IgD-negative memory B cell (primary cell): ENCODE measurements at regions not wholly inside any gene's neighbourhood (a gene's known extent, or its start where the extent isn't known, plus 50 kb on each side); places are given as distances from the start of the nearest gene placed in this dataset.
A peak's percentile ranks its signal among the peaks of the same experiment; 100 is the strongest.
"Not testable (repeated sequence)": the region's sequence is repeated elsewhere in the genome, so short reads cannot be mapped to it uniquely, and the experiment has no call there.

Source experiments
- H3K27ac Mint-ChIP-seq, 3 donors: one replicate each; pipeline ENCODE4 v1.8.0; 2020 to 2022; ENCODE audit warnings: mild to moderate bottlenecking in 3 of 3, mixed read lengths in 3 of 3, moderate library complexity in 1 of 3
- H3K27me3 Mint-ChIP-seq: one replicate; pipeline ENCODE4 v1.8.0; 2021; ENCODE audit warnings: mixed read lengths
- H3K36me3 Mint-ChIP-seq: one replicate; pipeline ENCODE4 v1.8.0; 2020; ENCODE audit warnings: mild to moderate bottlenecking, mixed read lengths
- H3K4me1 Mint-ChIP-seq, 3 donors: one replicate each; pipeline ENCODE4 v1.8.0; 2020 to 2022; ENCODE audit warnings: mixed read lengths in 3 of 3, mild to moderate bottlenecking in 1 of 3
- H3K4me3 Mint-ChIP-seq, 4 donors: one replicate each; pipeline ENCODE4 v1.8.0; 2020 to 2022; ENCODE audit warnings: mild to moderate bottlenecking in 4 of 4, mixed read lengths in 4 of 4, moderate library complexity in 3 of 4
- H3K9me3 Mint-ChIP-seq, 3 donors: one replicate each; pipeline ENCODE4 v1.8.0; 2020 to 2021; ENCODE audit warnings: mixed read lengths in 3 of 3, mild to moderate bottlenecking in 1 of 3

GRCh38 chr5:5751987-5752386 is 329.5 kb downstream of the ICE1 start:
- Mint-ChIP-seq H3K27ac (peak overlapping the region; percentile 81 to 93 (median 86)), H3K4me1 (peaks cover 42 to 65% (median 62%) of the 10 kb centered on the region in 3 donors), H3K4me3 (peak overlapping the region; percentile 65 to 91 (median 81)), H3K36me3 (no peaks in the 10 kb centered on the region), H3K9me3 (no peaks in the 10 kb centered on the region), H3K27me3 (no peaks in the 10 kb centered on the region)

DNA sequence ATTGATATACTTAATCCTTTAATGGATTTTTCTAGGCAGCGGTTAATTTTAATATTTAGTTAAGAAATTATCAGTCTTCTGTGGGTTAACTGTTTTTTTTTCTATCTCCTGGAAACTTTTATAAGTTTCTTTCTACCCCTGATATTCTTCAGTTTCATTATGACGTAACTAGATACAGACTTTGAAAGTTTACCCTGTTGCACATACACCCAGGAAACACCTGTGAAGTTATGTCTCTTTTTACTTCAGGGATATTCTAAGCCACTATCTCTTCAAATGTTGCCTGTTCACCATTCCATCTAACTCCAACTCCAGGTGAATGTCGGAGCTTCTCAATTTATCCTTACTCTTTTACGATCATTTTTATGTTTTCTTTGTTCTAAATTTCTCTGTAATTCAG is 329.0 kb downstream of the ICE1 start:
- no peaks in the 10 kb centered on the region for H3K27me3 Mint-ChIP-seq
- H3K9me3 Mint-ChIP-seq = no peaks in the 10 kb centered on the region
- peaks cover 2% of the 10 kb centered on the region for H3K36me3 Mint-ChIP-seq
- H3K27ac Mint-ChIP-seq = peak overlapping the region; percentile 81 to 93 (median 86)
- peak overlapping the region; percentile 65 to 91 (median 80) for H3K4me3 Mint-ChIP-seq
- H3K4me1 Mint-ChIP-seq = peaks cover 40 to 60% (median 59%) of the 10 kb centered on the region in 3 donors

- Mint-ChIP-seq H3K36me3 (peaks cover 2% of the 10 kb centered on the region), H3K27me3 (no peaks in the 10 kb centered on the region), H3K4me3 (peak overlapping the region in 1 of 4 donors; percentile 83), H3K9me3 (peaks cover 6 to 16% (median 13%) of the 10 kb centered on the region in 3 donors), H3K4me1 (peaks cover 40 to 41% (median 40%) of the 10 kb centered on the region in 3 donors), H3K27ac (peak overlapping the region in 1 of 3 donors; percentile 14)
Measured at GRCh38 chr5:5741418-5741817, 318.9 kb downstream of the ICE1 start.

DNA sequence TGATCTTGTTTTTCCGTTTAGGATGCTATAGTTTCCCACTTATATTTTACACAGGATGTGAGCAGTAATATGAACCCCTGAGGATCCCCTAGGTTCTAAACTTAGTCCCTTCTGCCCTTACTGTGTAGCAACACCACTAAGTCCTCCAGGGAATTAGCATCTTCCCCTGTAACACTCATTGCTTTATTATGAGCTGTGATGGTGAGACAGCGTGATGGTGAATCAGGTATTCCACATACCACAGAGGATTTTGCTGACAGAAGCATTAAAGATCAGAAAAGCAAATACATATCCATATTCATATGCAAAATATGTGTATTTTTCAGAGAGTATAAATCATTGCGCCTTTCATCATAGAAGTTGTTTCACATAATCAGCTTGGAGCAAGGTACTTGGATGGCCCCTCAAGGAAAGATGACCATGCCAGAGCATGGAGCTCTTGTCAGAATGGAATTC is 317.0 kb downstream of the ICE1 start:
- H3K27me3 Mint-ChIP-seq = no peaks in the 10 kb centered on the region
- H3K36me3 Mint-ChIP-seq = peaks cover 2% of the 10 kb centered on the region
- peak overlapping the region; percentile 8 to 75 (median 20) for H3K27ac Mint-ChIP-seq
- peaks cover 4 to 6% (median 5%) of the 10 kb centered on the region in 3 donors for H3K9me3 Mint-ChIP-seq
- peaks cover 49 to 51% (median 51%) of the 10 kb centered on the region in 3 donors for H3K4me1 Mint-ChIP-seq
- peak overlapping the region in 3 of 4 donors; percentile 58 to 91 (median 75) for H3K4me3 Mint-ChIP-seq

DNA sequence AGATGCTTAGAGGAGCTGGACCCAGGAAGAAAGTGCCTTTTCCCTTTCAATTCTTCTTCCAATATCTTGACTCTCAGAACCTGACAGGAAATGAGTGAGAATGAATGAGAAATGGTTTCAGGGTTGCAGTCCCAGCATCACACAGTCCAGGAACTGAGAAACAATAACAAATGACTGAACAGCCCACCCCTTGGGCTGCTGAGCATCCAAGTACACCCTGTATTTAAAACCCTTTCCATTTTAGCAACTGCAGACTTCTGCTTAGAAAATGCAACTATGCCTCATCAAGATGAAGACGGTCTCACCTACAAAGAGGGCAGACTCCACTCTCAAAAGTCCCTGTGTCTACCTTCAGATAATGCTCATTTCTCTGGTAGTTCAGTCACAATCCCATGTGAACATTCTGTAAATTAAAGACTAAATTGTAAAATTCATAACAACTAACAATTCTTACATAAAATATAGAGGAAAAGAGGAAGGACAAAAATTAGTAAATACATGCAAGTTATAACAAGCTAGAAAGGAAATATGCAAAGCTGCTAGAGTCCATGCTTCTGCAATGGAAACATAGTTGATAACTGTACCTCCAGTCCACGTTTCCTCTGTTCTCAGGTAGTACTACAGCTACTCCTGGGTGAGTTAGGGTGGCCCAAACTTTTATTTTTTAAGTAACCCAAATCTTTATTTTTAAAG is 316.5 kb downstream of the ICE1 start:
- peaks cover 50 to 51% (median 51%) of the 10 kb centered on the region in 3 donors for H3K4me1 Mint-ChIP-seq

GRCh38 chr5:5736007-5736406 is 313.5 kb downstream of the ICE1 start:
- H3K9me3 Mint-ChIP-seq = peaks cover 0 to 4% (median 0%) of the 10 kb centered on the region in 3 donors
- peak overlapping the region in 2 of 4 donors; percentile 0 to 12 for H3K4me3 Mint-ChIP-seq

More for the DNA sequence above, 316.5 kb downstream of the ICE1 start:
- peak overlapping the region in 3 of 4 donors; percentile 58 to 91 (median 76) for H3K4me3 Mint-ChIP-seq
- H3K27me3 Mint-ChIP-seq = no peaks in the 10 kb centered on the region
- peaks cover 2% of the 10 kb centered on the region for H3K36me3 Mint-ChIP-seq
- H3K9me3 Mint-ChIP-seq = peaks cover 2 to 6% (median 4%) of the 10 kb centered on the region in 3 donors
- peak overlapping the region; percentile 8 to 75 (median 25) for H3K27ac Mint-ChIP-seq

DNA sequence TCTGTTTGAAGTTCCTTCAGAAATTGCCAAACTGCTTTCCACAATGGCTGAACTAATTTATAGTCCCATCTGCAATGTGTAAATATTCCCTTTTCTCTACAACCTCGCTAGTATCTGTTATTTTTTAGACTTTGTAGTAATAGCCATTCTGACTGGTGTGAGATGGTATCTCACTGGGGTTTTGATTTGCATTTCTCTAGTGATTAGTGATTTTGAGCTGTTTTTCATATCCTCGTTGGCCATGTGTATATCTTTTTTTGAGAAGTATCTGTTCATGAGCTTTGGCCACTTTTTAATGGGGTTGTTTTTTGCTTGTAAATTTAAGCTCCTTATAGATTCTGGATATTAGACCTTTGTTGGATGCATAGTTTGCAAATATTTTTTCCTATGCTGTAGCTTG is 310.6 kb downstream of the ICE1 start:
- not testable (repeated sequence) for H3K27me3 Mint-ChIP-seq, H3K27ac Mint-ChIP-seq, H3K9me3 Mint-ChIP-seq, H3K36me3 Mint-ChIP-seq
- H3K4me1 Mint-ChIP-seq = peaks cover 25 to 30% (median 25%) of the 10 kb centered on the region in 3 donors
- H3K4me3 Mint-ChIP-seq = peak overlapping the region in 1 of 4 donors; percentile 11

More at GRCh38 chr5:5736007-5736406, 313.5 kb downstream of the ICE1 start:
- H3K27me3 Mint-ChIP-seq = no peaks in the 10 kb centered on the region
- H3K4me1 Mint-ChIP-seq = peaks cover 45 to 49% (median 47%) of the 10 kb centered on the region in 3 donors
- H3K36me3 Mint-ChIP-seq = peaks cover 3% of the 10 kb centered on the region
- H3K27ac Mint-ChIP-seq = peak overlapping the region in 2 of 3 donors; percentile 9 to 18

- no peaks in the 10 kb centered on the region for H3K27me3 Mint-ChIP-seq
- H3K4me1 Mint-ChIP-seq = peaks cover 7 to 24% (median 12%) of the 10 kb centered on the region in 3 donors
- H3K9me3 Mint-ChIP-seq = peaks cover 0 to 2% (median 0%) of the 10 kb centered on the region in 3 donors
- H3K4me3 Mint-ChIP-seq = no peak overlapping the region
- H3K36me3 Mint-ChIP-seq = no peaks in the 10 kb centered on the region
- H3K27ac Mint-ChIP-seq = no peak overlapping the region
Measured at GRCh38 chr5:5726401-5726800, 303.9 kb downstream of the ICE1 start.

GRCh38 chr5:5721881-5722280 is 299.4 kb downstream of the ICE1 start:
- Mint-ChIP-seq H3K36me3 (no peaks in the 10 kb centered on the region), H3K4me3 (no peak overlapping the region), H3K4me1 (peaks cover 7 to 19% (median 12%) of the 10 kb centered on the region in 3 donors), H3K9me3 (peaks cover 0 to 2% (median 0%) of the 10 kb centered on the region in 3 donors), H3K27ac (no peak overlapping the region), H3K27me3 (no peaks in the 10 kb centered on the region)

GRCh38 chr5:5719292-5719691 is 296.8 kb downstream of the ICE1 start:
- Mint-ChIP-seq H3K27ac (no peak overlapping the region), H3K27me3 (peaks cover 2% of the 10 kb centered on the region), H3K4me1 (peaks cover 0 to 5% (median 4%) of the 10 kb centered on the region in 3 donors), H3K4me3 (no peak overlapping the region), H3K36me3 (no peaks in the 10 kb centered on the region), H3K9me3 (no peaks in the 10 kb centered on the region)

GRCh38 chr5:5716665-5717064 is 294.2 kb downstream of the ICE1 start:
- H3K27ac Mint-ChIP-seq = no peak overlapping the region
- H3K4me1 Mint-ChIP-seq = peaks cover 0 to 1% (median 0%) of the 10 kb centered on the region in 3 donors
- H3K27me3 Mint-ChIP-seq = peaks cover 2% of the 10 kb centered on the region
- H3K36me3 Mint-ChIP-seq = no peaks in the 10 kb centered on the region
- H3K9me3 Mint-ChIP-seq = no peaks in the 10 kb centered on the region
- H3K4me3 Mint-ChIP-seq = no peak overlapping the region

GRCh38 chr5:5711592-5711991 is 289.1 kb downstream of the ICE1 start:
- Mint-ChIP-seq H3K9me3 (peaks cover 0 to 3% (median 0%) of the 10 kb centered on the region in 3 donors), H3K36me3 (no peaks in the 10 kb centered on the region), H3K4me3 (no peak overlapping the region)

DNA sequence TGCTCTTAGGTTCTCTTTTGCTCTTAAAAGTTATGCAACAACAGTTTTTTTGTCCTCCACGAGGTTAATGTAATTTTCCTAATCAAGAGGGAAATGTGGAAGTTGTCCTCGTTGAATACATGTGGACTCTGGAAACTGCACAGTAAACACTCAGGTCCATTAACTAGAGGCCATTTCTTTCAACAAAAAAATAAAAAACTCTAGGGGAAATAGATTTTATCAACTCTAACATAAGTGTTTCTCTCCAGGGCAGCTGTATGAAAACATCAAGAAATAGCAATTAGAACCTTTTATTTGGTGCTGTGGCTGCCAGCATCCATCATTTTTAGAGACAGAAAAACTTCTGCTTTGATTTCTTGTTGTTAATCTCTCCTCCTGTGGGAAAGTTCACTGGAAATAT is 288.6 kb downstream of the ICE1 start:
- Mint-ChIP-seq H3K27ac (no peak overlapping the region), H3K4me1 (peaks cover 2 to 10% (median 8%) of the 10 kb centered on the region in 3 donors), H3K36me3 (no peaks in the 10 kb centered on the region), H3K4me3 (no peak overlapping the region), H3K9me3 (peaks cover 0 to 3% (median 0%) of the 10 kb centered on the region in 3 donors), H3K27me3 (peaks cover 2% of the 10 kb centered on the region)

More at GRCh38 chr5:5711592-5711991, 289.1 kb downstream of the ICE1 start:
- Mint-ChIP-seq H3K27me3 (peaks cover 2% of the 10 kb centered on the region), H3K27ac (no peak overlapping the region), H3K4me1 (peaks cover 4 to 10% (median 8%) of the 10 kb centered on the region in 3 donors)

DNA sequence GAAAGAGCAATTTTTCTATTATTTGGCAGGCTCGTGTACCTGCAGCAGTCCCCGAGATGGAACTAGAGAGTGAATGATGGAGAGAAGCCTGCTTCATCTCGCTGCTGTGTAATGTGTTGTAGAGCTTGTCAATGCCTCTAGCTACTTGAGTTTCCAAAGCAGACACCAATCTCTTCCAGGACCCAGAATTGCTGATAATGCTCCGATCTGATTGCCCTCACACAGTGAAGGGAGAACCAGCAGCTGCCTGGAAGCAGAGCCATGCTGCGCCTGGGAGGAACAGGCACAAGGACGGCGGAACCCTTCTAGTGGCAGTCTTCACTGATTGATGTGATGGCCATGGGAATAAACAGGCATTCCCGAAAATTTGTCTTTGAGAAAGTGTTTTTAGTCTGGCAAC is 288.0 kb downstream of the ICE1 start:
- peaks cover 2 to 10% (median 8%) of the 10 kb centered on the region in 3 donors for H3K4me1 Mint-ChIP-seq
- no peak overlapping the region for H3K27ac Mint-ChIP-seq
- peak overlapping the region in 1 of 4 donors; percentile 12 for H3K4me3 Mint-ChIP-seq
- H3K36me3 Mint-ChIP-seq = no peaks in the 10 kb centered on the region
- peaks cover 0 to 3% (median 0%) of the 10 kb centered on the region in 3 donors for H3K9me3 Mint-ChIP-seq
- H3K27me3 Mint-ChIP-seq = peaks cover 2% of the 10 kb centered on the region

DNA sequence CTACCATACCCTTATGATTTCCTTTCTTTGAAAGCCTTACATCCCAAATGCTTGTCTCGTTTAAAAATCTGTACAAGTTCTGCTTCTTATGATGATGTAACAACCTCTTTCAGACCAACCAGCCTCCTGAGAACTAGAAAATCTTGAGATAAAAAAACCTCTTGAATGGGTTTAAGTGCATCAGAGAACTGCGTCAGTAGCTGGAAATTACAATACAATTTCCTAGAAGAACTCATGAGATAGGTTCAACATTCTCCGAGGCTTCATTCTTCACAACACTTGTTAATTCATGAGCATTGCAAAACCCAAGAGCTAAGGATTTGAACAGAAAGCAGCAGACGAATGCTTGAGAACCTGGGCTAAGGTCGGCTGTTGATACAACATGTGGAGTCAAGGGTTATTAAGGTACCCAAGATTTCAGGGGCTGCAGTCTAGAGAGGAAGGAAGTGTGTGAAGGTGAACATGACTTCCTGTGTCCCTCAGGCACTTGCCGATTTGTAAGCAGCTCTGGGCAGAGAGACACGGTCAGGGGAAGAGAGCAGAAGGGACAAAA is 286.0 kb downstream of the ICE1 start:
- Mint-ChIP-seq H3K4me3 (no peak overlapping the region), H3K9me3 (peaks cover 0 to 3% (median 0%) of the 10 kb centered on the region in 3 donors), H3K27me3 (peaks cover 2% of the 10 kb centered on the region), H3K36me3 (no peaks in the 10 kb centered on the region), H3K27ac (no peak overlapping the region), H3K4me1 (peaks cover 7 to 12% (median 8%) of the 10 kb centered on the region in 3 donors)
